HUDEP-2 (cell line): ENCODE measurements at regions not wholly inside any gene's neighbourhood (a gene's known extent, or its start where the extent isn't known, plus 50 kb on each side); places are given as distances from the start of the nearest gene placed in this dataset.
A peak's percentile ranks its signal among the peaks of the same experiment; 100 is the strongest.

Source experiments
- DNase-seq, 76 experiments: peaks; one replicate each; lab custom pipeline; 2025; ENCODE audit not compliant: unreplicated experiment in 76 of 76; lab: John Stamatoyannopoulos, UW

DNA sequence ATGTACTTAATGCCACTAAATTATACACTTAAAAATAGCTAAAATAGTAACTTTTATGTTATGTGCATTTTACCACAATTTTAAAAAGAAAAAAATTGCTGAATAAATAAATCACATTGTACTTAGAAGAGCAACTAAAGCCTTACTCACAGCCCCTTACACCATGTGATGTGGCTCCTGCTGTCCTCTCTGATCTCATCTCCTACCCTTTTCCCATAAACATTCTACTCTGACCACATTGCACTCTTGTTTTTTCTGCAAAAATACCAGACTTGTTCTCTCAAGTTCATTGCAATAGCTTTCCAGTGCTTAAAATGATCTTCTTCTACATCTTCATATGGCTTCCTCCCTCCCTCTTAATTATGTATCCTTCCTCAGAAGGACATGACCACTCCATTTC, 268.4 kb downstream of the ELAVL2 start:
- DNase-seq, result no peak

DNA sequence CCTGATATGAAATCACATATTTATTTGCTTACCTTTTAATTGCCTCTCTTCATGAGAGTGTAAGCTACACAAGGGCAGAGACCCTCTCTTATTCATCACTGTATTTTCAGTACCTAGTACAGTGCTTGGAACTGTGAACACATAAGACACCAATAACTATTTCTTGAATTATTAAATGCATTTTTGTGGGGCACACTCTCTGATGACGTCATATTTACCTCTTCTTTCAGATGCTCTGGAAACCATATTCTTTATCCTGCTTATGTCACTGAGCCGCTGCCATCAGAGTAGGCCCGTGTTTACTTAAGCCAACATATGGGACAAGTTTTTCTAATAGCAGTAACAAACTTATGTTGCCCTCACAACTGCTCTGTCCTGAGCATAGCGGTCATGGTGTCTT, 266.5 kb downstream of the ELAVL2 start:
- DNase-seq, result no peak

DNA sequence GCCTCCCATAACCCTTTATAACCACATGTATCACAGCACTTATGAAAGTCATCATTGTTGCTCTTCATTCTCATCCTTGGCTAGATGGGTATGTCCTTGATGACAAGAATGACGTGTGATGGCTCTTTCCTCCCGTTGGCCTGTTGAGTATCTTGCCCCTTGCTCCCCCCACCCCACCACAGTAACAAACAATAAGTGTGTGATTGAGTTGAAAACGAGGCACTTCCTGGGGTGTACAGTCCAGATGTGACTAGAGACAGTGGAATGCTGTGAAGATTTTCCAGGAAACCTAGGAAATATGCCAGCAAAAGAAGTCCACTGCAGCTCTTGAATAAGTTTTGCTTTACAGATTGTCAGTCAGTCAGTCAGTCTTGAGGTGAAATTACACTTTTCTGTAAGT, 262.5 kb downstream of the ELAVL2 start:
- DNase-seq, result no peak

DNA sequence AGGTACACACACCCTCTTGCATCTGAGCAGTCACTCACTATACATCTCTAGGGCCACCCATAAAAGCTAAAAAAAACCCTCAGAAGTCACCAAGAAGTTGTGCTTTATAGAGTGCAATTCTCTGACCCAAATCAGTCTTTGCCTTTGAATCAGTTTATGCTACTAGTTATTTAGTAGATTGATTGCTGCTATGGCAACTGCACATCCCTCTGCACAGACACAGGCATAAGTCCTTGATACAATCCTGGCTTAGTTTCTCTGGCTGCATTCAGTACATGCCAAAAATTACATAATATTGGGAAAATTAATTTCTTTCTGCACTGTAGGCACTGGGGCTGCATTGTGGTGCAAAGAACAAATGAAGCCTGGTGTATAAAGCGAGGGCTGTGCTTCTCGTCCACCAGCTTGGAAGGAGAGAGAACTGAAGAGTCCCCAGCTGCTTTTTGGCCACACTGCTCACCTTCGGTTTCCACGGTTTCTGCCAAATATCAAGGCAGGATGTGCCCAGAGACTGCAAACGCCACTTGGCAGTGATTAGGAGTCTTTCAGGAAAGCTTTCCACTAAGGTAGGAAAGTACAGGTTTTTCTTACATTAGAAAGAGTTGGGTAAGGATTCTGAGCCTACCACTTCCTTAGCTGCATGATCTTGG, 258.4 kb downstream of the ELAVL2 start:
- DNase-seq, result no peak

DNA sequence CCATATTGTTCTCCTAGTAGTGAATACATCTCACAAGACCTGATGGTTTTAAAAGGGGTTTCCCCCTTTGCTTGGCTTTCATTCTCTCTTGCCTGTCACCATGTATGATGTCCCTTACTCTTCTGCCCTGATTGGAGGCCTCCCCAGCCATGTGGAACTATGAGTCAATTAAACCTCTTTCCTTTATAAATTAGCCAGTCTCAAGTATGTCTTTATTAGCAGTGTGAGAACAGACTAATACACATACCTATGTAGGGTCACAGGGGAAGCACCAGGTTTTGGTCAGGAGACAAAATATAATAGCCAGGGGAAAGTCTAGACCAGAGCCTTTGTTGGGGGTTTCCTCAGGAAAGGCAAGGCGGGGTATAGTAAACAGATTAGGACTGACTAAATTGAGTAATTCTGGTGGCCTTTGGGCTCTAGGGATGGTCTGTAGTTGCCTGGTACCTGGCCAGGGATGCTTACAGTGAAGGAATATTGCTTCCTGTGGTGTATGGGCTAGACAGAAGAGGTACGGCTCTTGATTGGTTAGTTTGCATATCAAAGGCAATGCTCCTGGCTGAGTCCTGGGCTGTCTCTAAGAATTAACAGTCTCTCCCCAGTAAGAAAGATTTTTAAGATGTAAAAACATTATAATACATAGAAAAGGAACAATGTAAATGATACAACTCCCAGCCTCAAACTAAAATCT, 254.5 kb downstream of the ELAVL2 start:
- no peak for DNase-seq

DNA sequence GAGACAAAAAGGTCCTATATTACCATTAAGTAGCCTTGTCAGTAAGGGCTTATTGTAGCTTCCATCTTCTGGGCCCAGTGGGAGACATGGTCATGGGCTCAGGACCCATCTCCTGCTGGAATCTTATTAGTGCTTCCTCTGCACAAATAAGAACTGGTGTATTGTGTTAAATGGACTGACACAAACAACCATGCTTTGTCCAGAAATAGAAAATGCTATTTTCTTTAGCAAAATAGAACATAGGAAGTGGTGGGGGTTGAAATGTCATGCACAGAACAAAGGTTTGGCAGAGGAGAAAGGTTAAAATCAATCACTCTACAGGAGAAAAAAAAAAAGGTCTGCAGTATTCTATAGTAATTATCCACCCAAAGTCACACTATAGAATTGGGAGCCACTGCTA, 252.2 kb downstream of the ELAVL2 start:
- DNase-seq, result no peak

DNA sequence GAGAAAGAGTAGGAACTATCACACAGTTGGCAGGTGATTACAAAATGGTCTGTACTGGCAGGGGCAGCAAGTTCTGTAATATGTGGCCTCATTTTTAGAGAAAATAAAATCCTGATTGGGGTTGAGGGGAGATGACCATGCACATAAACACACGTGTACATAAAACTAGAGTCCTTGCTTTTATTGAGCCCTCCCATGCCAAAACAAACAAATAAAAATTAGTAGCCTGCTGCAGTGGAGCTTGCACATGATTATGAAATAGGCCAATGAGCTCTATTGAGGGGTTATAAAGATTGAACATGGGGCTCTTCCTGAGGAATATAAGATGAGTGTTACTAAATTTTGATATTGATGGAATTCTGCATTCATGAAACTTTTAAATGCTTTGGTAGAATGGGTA, 248.4 kb downstream of the ELAVL2 start:
- DNase-seq, result no peak

DNA sequence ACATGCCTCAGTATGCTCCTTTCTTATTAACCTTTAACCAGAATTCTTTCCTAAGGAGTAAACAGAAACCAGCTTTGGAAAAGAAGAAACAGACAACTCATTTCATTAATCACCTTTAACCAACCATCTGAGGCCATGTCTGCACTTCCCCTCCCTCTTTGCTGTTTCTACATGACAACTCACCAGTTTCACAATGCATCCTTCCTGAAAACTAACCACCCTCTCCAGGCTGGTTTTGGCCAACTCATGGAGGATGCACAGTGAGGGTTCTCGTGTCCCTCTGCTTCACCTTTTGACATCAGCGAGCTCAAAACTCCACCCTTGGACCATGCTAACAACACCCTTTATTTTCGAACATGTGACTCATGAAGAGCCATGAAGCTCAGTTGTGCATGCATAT, 244.1 kb downstream of the ELAVL2 start:
- DNase-seq, result no peak

DNA sequence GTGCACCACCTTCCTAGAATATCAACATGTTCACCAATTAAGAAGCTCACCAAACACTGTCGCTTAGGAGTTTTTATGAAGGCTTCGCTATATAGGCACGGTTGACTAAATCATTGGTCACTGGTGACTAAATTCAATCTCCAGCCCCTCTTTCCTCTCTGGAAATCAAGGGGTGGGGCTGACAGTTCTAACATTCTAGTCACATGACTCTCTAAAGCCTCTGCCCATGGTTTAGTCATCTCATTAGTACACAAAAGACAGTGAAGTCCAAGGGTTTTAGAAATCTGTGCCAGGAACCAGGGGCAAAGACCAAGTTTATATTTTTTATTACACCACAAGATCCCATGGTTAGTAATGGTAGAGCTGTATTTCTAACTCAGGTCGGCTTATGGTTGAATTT, 243.2 kb downstream of the ELAVL2 start:
- no peak for DNase-seq

DNA sequence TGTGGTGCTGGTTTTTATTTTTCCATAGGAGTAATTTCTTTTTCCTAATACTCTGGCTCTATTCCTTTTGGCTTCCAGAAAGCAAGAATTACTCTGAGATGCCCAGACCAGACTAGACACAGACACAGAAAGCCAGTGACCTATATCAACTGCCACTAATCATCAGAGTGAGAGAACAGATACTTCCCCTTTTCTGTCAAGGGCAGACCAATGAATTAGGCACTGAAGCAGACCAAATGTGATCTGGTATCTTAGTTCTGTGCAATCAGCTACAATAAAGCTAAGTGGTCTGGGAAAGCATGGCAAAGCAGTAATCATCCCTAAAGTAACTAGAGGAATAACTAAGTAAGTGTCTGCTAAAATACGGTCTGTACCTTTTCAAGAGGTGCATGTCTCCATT, 239.1 kb downstream of the ELAVL2 start:
- DNase-seq, result no peak

DNA sequence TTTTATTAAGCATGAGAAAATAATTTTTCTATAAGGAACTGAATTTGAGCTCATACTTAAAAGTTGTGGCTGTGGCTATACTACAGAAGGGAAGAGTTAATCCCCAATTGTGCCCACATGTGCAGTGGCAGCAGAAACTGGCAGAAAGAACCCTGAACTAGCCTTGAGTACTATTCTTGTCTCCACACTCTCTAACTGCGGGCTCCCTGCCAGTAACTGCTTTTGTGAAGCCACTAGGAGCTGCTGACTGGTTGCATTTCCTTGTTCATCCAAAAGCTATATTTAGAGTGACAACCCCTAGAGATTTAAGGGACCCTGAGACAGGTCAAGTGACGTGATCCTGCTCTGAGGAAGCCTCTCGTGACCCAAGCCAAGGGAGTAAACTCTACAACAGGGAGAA, 238.6 kb downstream of the ELAVL2 start:
- DNase-seq, result peak in 1 of 76 experiments; percentile 0

DNA sequence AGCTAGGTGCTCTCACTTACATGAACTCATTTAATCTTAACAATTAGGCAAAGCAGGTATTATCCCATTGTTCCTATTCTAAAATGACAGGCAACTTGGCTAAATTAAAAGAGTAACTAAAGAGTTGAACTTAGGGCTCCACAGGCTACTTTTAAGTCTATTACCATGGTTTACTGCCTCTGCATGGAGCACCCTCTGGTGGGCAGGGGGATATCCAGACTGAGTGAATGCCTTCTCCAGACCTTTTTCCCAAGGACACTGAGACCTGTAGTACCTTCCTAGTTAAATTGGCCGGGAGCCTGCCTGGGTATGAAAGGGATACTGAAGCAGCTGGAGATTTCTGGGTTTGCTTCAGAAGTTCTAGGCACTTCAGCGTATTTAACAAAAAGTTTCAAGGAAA, 238.1 kb downstream of the ELAVL2 start:
- no peak for DNase-seq

DNA sequence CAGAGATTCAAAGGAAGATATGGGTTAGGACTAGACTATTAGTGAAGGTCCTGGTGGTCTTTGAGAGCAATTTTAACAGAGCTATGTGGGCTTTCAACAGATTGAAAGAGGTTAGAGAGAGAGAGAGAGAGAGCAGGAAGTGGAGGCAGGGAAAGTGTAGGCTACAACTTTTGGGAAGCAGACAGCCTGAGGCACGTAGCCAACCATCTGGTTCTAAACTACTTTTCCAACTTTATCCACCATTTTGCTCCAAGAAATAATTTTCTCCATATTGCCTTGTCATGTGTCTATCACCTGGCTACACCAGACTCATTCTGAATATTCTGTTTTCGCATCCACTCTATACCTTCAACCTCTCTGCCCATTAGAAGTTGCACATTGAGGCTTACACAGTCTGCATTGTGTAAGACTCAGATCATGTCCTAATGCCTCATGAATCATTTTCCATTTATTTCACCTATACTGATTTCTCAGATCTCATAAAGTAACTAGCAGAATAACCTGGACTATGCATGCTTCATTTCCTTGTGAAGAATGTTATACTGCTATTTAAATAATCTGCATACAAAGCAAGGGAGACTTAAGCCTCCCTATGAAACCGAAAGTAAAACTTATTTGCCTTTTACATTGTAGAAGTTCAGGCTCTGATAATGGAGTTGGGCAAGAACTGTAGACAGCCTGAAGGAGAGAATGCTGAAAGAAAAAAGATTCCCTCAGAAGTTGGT, 235.6 kb downstream of the ELAVL2 start:
- DNase-seq, result no peak

DNA sequence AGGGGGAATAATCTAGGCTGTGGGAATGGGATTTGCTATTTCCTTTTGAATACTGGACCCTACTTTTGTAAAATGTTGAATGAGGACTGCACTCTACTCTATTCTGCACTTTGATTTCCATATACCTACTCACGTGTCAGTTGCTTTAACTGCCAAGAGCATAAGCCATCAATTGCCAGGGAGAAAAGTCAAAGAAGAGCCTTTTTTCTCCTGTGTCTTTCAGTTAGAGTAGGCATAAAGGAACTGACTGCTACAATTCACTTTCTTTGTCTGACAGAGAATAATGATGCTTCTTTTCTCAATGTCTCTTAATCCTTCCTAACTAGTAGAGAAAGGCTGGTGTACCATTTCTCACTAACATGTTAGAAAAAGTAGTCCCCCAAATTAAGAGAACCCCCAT, 231.6 kb downstream of the ELAVL2 start:
- no peak for DNase-seq

DNA sequence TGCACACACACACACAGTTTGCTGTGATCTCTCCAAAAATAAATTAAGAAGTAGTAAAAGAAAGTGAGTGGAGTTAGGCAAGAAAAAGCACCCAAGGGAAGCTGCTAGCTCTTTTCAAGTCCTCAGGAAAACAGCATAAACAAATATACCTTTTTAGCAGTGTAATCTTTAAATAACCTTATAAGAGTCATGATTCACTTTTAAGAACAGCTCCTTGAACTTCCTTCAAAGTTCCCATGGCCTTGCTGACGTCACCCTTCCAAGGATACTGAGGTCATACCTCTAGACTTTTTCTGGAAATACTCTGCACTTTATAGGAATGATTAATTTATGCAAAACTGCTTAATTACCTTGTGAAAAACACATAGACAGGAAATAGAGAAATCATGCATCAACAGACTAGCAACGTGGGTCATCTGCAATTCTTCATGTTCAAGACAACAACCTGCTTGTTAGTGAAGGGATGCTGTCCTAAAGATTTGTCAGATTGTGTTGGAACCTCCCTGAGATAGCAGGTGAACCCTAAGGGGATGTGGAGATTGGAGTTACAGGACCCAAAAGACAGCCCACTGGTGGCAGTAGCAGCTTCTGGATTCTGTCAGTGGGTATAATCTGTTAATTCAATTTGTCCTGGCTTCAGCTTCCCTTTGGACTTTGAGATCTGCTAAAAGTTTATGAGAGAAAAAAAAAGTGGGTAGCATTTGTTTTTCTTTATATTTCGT, 229.0 kb downstream of the ELAVL2 start:
- DNase-seq, result no peak

DNA sequence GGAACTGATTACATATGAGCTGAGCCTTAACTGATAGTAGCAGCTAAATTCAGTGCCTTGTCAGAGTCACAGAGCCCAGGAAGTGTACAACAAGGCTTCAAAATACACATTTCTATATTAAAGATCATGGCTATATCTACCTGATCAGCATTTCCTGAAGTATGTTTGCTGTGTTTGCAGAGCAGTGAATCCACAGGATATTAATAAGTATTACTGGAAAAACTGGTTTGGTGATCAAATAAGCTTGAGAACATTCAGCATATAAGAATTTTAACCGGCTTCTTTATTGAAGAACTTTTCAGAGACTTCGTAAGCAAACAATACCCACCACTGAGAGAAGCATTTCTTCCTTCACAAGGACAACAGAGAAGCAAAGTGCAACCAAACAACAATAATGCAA, 227.0 kb downstream of the ELAVL2 start:
- DNase-seq, result no peak

DNA sequence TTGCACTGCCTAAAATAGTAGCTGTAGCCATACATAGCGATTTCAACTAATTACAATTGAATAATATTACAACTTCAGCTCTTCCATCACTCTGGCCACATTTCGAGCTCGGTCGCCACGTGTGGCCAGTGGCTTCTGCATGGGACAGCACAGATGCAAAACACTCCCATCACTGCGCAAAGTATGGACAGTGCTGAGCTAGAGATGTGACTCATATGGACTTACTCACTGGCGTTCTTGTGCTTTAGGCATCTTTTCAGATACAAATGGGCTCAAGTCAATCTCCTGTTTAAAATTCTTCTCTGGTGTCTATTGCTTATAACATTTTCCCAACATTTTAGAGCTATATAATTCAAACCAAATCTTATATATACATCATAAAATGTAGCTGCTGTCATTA, 222.7 kb downstream of the ELAVL2 start:
- DNase-seq, result no peak

DNA sequence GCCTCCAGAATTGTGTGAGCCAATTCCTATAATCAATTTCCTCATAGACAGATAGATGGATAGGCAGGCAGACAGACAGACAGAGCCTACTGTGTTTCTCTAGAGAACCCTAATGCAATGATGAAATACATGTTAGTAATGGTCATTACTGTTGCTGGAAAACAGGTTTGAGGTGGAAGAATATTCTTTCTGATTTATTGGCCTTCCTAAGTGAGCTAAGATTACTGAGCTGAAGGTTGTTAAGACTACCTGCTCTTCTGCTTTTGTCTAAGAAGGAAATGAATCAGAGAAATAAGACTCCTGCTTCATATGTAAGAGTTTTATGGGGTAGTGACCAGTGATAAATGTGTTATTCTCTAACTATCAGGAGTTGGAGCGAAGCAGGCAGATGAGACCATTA, 219.9 kb downstream of the ELAVL2 start:
- DNase-seq, result no peak

DNA sequence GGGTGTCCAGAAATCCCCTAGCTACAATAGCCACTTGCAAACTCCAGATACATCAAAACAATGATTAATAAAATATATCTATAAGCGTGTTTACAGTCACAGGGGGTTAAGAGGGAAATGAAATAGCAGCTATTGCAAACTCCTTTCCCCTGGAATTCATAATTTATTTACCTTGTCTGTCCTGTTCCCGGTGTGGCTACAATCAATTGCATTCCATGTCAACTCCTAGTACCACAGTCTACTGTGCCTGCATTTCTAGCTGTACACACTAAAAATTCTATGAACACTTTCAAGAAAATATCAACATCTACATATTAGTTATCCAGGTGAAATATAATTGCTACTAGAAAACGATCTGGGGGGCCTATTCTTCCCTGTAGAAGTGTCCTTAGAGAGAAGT, 217.6 kb downstream of the ELAVL2 start:
- DNase-seq, result no peak

DNA sequence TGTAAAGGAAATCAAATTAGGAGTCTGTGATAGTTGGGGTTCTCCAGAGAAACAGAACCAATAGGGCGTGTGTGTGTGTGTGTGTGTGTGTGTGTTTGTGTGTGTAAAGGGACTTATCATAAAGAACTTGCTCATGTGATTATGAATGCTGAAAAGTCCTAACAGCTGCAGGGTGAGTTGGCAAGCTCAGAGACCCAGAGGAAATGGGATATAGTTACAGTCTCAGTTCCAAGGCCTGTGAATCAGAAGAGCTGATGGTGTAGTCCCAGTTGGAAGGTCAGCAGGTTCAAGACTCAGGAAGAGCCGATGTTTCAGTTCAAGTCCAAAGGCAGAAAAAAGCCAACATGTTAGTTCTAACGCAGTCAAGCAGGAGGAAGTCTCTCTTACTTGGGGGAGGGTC, 214.2 kb downstream of the ELAVL2 start:
- DNase-seq, result no peak

DNA sequence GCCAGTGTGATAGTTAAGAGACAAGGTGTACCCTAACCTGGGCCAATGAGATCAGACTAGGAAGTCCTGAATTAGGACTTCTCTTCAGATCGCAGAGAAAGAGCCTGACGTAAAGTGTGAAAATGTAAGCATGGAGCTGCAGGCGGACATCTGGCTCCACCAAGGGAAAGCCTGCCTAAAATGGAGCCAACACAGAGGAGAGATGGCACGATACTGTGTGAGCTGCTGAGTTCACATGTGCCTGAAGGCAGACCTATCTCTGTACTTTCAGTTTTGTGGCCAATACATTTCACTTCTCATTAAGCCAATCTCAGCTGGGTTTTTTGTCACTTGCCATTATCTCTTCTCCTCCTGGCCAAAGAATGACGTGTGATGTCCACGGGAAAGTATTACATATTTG, 210.5 kb downstream of the ELAVL2 start:
- DNase-seq, result no peak

DNA sequence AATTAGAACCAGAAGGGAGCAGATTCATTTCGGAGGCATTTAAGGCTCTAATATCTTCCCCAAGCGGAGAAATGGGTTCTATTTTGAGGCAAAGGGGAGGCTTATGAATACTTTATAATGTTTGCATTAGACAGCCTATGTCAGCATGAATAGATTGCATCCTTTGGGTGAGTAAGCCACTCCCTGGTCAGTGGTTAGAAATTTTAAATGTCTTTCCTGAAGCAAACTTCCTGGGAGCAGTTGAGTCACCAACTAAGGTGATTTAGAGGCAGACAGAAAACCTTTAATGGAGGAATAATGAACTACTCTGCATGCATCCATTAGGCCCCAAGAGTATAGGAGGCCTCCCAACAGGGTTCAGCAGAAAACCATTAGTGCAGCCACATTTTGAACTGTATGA, 204.9 kb downstream of the ELAVL2 start:
- DNase-seq, result no peak
